GM19395 (cell line): ENCODE measurements at regions not wholly inside any gene's neighbourhood (a gene's known extent, or its start where the extent isn't known, plus 50 kb on each side); places are given as distances from the start of the nearest gene placed in this dataset.
"Not testable (repeated sequence)": the region's sequence is repeated elsewhere in the genome, so short reads cannot be mapped to it uniquely, and the experiment has no call there.

ENCODE experiments used
- ATAC-seq: cut with Tn5 transposase; IDR thresholded peaks from one replicate; pipeline ENCODE4 v1.9.1; 2021; ENCODE audit warnings: mild to moderate bottlenecking, moderate library complexity; ENCODE audit not compliant: unreplicated experiment

DNA sequence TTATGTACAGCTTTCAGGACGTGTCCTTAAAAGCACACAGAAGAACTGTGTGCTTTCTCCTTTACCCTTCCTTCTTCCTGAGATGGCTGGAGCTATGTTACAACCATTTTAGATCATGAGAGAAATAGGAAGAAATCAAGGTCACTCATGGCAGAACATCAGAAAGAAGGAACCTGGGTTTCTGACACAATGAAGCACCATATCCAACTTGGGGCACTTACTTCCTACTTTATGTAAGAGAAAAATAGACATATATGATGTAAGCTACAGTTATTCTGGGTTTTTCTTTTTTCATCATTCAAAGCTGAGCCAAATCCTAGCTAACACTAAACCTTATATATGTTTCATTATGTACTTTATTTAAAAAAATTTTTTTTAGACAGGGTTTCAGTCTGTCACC, 79.5 kb downstream of the FAM161A start:
- ATAC-seq = no peak

DNA sequence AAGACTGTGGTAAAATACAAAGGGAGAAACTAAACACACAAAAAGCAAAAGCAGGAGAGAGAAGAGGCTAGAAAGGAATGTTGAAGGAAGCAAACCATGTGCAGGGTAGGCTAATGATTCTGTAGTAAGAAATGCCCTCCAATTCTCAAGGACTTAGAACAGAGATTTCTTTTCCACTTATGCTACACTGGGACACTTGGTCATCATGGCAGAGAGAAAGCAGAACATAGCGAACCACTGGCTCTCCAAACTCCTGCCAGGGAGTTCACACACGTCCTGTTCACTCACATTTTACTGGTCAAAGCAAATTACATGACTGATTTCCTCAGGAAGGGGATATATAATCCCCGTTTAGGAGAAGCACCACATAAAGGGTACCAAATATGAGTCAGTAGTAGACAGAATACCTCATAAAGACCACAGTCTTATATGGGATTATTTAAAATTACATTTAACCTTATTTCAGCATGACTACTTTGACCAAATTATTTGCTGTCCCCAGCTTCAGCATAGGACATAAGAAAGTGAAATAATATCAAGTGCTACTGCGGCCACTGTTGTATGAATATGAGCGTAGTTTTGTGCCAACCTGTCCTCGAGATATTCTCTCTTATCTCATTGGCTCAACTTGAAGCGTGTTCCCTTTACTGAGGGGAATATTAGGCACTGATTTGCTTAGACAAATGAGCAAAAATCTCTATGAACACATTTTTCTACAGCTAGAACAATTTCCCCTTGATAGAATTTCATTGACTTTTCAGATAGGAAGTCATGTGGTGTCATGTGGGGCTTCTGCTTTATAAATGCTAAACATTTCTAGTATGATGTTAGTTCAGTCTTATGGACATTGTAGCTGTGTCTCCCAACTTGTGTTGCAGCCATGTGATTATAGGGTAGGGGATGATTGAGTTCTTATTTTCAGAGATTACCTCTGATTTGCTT, 81.7 kb downstream of the FAM161A start:
- ATAC-seq = no peak

DNA sequence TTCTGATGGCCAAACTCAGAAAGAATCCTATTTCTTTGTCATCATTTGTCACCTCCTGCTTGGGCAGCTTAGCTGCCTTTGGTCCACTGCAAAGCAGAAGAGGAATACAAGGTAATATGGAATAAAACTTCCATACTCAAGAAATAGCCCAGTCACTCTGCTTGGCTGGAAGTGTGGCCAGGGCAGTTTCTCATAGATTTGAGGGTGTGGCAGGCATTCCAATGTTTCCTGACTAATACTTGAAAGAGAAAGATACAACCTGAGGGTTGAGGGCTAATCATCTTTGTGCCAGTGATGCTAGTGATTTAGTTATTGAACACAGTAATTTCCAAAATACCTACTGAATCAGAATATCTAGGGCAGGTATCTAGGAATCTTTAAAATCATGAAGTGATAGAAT, 83.1 kb downstream of the FAM161A start:
- ATAC-seq = no peak

DNA sequence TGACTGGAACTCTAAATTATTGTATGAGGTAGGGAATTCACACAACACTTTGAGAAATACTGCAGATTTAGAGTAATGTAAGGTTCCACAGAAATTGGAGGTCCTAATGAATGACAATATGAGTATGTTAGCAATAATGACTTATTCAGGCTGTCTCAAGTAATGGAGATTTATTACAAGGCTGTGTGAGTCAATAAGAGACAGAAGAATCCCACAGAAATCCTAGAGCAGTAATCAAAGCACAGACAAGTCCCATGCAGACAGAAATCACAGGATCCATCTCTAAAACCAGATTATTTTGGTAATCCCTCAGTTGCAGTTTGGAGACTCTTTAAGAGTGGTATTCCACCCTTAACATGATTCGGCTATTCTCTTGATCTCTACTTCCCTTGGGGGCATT, 83.6 kb downstream of the FAM161A start:
- ATAC-seq = no peak

DNA sequence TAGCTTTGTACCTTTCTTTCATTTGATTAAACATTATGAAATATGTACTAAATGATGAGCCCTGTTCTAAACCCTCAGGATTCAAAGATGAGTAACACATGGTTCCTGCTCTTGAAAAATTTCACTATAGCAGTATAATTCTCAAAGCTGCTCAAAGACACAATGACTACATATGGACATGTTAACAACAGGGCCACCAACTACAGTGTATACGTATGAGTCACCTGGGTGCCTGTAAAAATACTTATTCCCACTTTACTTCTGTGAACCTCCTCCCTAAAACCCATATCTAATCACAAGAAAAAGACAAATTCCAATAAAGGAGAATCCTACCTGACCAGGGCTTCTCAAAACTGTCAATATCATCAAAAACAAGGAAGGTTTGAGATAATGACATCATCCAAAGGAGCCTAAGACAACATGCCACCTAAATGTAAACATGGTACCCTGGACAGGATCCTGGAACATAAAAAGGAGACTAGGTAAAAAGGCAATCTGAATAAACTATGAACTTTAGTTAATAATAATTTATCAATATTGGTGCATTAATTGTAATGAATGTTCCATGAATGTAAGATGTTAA, 84.7 kb downstream of the FAM161A start:
- ATAC-seq = no peak

DNA sequence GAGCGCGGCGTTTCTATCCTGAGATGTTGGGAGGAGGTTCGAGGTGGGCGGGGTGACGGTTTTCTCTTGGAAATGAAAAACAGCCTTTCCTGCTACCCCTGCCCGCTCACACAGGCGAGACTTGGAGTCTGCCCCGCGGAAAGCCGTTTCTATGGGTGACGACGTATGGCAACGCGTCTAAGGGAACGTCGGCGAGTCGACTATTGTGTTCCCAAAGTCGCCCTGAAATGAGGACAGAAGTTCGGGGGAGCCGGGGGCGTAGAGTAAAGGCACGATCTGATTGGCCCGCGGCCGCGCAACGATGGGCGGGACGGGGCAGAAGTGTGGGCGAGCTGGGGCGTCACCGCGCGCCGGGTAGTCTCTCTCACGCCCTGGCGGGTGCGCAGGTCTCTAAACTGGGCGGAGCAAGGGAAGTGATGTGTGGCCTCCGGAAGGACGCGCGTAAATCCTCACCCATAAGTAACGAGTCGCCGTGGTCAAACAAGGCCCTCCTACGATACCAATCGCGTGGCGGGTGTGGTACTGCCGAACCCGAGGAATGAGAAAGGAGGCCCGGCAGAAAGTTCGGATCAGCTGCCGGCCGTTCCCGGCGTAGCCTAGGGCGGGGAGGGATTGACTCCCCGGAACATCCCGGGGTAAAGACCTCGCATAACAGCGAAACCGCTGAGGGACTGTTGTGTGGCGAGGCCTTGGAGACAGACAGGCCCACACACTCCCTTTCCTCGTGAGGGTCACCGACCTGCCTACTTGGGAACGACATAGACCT, 89.6 kb downstream of the FAM161A start:
- peak; percentile 98 for ATAC-seq

DNA sequence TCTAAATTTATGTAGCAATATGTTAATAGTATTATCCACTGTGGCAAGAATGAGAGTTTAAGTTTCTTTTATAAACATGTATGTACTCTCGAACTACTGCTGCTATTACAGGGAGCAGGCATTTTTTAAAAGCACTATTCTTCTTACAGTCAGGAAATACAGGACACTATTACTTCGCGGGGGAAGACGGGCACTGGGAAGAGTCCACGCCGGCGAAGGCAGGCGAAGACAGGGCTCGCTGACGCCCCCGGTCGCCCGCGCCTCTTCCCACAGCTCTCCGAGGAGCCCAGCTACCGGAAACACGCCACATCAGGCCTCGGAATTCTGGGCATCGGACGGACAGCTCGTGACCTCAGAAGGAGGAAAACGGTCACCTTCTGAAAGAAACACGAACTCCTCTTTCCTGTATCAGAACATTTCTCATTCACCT, 90.2 kb downstream of the FAM161A start:
- peak; percentile 18 for ATAC-seq

DNA sequence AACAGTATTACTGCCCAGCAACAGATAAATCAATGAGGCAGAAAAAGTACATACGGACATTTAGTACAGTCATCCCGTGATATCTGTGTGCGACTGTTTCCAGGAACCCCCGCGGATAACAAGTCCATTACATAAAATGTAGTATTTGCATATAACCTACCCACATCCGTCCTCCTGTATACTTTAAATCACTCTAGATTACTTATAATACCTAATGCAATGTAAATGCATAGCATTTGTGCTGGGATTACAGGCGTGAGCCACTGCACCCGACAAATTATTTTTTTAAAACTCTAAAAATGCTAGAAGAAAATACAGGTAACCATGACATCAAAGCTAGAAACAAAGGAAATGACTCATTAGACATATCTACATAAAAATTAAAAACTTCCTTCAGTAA, 91.6 kb downstream of the FAM161A start:
- no peak for ATAC-seq

DNA sequence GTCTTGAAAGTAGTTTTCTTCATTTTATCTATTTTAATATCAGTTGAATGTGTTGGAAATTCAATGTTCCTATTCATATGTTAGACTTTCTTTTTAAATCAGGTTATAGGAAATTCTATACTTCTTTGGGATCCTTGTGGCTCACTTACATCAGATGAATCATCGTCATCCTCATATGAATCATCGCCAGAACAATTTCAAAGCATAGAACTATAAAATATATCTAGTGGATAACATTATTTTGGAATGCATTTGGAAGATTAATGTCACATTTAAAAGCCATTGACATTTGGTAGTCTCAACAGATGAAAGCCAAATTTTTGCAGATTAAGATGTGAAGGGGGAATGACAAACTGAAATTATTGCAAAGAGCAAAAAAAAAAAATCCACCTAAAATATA, 94.1 kb downstream of the FAM161A start:
- ATAC-seq = no peak

DNA sequence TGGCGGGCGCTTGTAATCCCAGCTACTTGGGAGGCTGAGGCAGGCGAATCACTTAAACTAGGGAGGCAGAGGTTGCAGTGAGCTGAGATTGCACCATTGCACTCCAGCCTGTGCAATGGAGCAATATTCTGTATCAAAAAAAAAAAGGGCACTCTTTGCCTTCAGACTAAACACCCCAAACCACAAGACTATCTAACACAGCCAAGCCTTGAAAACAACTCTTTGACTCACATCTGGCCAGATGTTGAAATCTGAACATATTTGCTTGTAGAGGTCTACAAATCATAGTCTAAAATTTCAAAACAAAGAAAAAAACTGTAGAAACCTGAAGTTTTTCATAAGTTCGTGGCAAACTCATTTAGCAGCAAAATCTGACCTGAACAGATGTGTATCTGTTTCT, 94.9 kb downstream of the FAM161A start:
- ATAC-seq = no peak

DNA sequence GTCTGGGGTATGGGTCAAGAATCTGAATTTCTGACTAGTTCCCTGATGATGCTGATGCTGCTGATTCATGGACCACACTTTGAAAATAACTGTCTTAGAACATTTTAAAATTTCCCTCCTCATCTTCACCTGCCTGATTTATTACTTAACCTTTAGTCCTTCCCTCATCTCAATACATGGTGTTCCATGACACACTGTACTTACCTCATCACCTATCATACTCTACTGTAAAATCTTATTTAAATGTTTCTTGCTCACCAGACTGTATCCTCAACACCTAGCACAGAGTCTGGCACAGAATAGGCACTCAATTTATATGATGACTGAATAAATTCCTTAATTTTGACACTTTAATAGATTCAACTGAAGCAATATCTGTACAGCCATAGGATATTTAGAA, 95.7 kb downstream of the FAM161A start:
- ATAC-seq = no peak

DNA sequence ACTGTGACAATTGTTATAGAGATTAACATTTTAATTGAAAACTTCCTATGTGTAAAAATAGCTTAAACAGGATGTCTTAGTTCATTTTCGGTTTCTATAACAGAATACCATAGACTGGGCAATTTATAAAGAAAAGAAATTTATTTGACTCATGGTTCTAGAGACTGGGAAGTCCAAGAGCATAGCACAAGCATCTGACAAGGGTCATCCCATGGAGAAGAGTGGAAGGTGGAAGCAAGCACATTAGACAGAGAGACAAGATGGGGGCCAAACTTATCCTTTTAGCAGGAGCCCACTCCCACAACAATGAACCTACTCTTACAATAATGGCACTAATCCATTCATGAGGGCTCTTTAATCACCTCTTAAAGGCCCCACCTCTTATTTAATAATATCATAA, 100.3 kb downstream of the FAM161A start:
- ATAC-seq = no peak

DNA sequence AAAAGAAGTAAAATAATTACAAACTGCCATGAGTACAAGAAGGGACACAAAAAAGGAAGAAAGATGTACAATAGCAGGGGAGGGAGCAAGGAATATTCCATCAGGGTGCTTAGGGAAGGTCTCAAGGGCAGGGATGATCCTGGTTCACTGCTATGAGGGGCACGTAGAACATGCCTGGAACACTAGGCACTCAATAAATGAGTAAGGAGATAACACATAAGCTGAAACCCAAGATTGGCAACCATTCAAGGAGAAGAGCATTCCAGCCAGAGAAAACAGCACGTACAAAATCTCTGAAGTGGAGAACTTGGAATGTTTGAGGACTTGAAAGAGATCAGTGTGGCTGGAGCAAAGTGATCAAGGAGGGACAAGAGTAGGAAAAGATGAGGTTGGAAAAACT, 103.2 kb downstream of the FAM161A start:
- ATAC-seq = no peak

DNA sequence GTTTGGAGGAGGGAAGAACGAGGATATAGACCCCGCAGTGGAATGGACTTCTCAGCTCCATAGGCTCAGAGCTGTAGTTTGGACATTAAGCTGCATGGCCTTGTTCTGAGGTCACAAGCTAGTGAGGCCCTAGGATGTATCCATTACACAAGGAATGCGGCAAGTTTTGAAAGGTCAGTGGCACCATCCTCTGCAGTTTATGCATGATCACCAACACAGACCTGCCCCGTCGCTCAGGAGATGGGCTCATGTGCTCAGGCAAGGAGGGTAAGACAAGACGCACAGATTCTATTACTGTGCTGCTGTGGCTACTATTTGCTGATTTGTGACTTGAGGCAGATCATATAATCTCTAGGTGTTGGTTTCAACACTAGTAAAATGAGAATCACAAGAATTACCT, 110.9 kb downstream of the FAM161A start:
- ATAC-seq = no peak

DNA sequence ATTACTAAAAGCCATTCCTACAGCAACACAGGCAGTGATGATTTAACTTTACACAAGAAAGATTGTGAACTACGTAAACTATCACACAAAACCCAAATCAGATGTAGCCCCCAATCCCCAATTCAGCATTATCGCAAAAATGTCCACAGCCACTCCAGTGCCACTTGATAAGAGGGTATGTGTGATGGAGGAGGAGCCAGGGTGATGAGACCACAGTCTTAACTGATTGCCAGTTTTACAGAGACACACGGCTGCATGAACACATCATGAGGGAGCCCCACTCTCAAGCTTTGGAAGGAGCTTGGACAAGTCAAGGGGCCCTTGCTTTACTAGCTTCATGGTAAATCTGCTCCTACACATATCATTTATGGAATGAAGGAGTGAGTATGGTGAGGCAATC, 116.0 kb downstream of the FAM161A start:
- ATAC-seq = no peak

DNA sequence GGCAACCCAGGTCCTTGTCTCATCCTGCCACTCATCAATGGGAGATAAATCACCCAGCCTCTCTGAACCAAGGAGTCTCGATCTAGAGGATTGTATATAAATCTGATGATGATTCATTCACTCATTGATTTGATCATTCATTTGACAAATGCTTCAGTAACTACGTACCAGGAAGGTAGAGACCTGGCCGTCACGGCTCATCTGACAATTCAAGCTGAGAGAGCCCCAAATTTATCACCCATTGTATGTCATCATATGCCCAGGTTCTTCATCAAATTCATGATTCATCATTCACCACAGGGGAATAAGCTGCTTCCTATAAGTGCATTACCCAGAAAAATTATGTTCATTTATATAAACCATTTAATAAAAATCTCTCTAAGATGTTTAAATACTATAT, 116.9 kb downstream of the FAM161A start:
- ATAC-seq = no peak

DNA sequence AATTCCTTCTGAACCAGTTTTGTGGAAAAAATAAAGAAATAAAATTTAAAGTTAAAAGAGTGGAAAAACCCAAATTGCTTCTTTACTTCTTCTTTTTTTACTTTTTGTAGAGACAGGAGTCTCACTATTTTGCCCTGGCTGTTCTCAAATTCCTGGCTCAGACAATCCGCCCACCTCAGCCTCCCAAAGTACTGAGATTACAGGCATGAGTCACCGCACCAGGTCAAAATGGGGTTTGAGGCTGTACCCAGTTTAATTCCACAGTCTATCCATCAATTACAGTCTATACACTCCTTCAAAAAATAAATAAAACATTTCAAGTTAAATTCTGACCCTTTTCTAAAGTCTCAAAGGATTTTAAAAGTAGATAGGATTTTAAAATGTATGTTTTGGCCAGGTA, 120.3 kb downstream of the FAM161A start:
- no peak for ATAC-seq

DNA sequence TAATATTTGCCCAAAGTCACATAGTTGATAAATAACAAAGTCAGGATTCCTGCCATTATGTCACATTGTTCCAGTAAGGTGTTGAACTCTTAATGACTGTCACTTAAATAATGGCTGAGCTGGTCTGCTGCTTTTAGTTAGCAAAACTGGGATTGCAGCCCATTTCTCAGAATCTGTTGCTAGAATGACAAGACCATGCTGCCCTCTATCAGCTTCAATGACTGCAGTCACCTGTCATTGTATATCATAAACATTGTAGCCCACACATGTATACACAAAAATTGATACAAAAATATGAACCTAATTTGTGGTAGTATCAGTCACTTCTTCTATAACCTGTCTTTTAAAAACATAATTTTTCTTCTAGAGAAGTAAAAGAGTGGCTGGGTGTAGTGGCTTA, 121.1 kb downstream of the FAM161A start:
- ATAC-seq = no peak

DNA sequence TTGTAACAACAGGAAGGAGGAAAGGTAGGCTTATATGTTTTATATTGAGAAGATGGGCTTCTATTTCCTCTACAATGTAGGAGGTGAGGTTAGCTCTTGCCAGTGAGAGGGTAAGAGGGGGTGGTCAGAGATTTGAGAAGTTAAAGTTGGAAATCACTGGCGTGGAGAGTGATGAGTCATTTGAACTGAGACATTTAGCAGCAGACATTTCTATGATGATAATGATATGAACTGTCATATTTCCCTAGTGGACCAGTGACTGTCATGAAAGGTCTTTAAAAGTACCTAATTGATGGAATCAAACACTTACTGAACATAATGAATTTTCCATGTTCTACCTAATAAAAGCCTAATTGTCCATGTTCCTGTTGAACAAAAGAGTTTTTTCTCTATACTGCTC, 126.1 kb downstream of the FAM161A start:
- no peak for ATAC-seq

DNA sequence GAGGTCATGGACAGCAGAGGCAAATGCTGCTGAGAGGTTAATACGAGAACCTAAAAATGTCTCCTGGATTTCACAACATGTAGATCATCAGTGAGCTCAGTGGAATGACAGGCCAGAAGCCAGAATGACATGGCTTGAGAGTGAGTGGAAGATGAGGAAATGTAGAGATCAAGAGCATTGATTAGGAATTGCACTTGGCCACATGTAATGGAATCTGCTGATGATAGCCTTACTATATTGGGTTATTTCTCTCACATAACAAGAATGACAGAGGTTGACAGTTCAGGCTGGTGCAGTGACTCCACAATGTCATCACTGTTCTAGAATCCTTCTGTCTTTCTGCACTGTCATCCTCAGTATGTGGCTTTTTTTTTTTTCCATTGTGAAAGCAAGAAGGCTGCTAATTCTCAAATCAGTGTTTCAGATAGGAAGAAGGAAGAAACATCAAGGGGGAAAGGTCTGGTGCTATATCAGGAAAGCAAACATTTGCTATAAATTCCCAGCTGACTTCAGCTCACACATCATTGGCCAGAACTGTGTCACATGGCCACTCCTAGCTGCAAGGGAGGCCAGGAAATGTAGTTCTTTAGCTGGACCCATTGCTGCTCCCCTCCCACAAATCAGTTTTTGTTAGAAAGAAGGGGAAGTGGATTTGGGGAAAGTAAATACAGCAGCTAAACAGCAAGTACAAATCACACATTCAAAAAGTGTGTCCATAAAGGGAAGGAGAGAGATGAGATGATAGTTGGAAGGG, 127.2 kb downstream of the FAM161A start:
- no peak for ATAC-seq

DNA sequence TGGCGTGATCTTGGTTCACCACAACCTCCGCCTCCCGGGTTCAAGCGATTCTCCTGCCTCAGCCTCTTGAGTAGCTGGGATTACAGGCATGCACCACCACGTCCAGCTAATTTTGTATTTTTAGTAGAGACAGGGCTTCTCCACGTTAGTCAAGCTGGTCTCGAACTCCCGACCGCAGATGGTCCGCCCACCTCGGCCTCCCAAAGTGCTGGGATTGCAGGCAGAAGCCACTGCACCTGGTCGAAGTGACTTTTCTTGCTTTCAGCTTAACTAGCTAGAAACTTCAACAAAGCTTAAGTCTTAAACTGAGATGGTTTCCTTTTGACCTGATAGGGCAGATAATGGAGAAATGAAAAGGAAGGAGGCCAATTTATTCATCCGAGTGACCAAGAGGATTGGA, 130.5 kb downstream of the FAM161A start:
- ATAC-seq = not testable (repeated sequence)
